BJ (cell line): ENCODE measurements at regions not wholly inside any gene's neighbourhood (a gene's known extent, or its start where the extent isn't known, plus 50 kb on each side); places are given as distances from the start of the nearest gene placed in this dataset.

Experiments
- CTCF ChIA-PET: fragments of 350-600 bp; formaldehyde crosslinking; extraction: SDS; loops from one replicate; lab custom pipeline; 2021; ENCODE audit warnings: antibody characterized with exemption, inconsistent platforms; lab: Yijun Ruan, JAX
- POLR2A ChIA-PET: fragments of 300-600 bp; sonication (Branson Sonifier 250); formaldehyde crosslinking; extraction: SDS; loops from one replicate; lab custom pipeline; 2021; ENCODE audit warnings: antibody characterized with exemption; lab: Charles Lee
- DNase-seq: peaks from one replicate; pipeline ENCODE4 v3.0.0-alpha.2; 2011; ENCODE audit warnings: low read depth
- H3K27me3 ChIP-seq: 2 replicates; pipeline ENCODE4 v1.6.0; 2011; ENCODE audit warnings: low read length; ENCODE audit not compliant: control insufficient read depth, insufficient read depth
- H3K36me3 ChIP-seq: 2 replicates; pipeline ENCODE4 v1.5.1; 2011; ENCODE audit warnings: low read length; ENCODE audit not compliant: control insufficient read depth, insufficient read depth
- H3K4me3 ChIP-seq: 2 replicates; pipeline ENCODE4 v1.5.1; 2011; ENCODE audit warnings: low read depth, mild to moderate bottlenecking, control low read depth, low read length
- TF ChIP-seq, protein P1 (sequence below): IDR thresholded peaks from 2 replicates; pipeline ENCODE4 v1.5.1; 2011; ENCODE audit warnings: low read depth, mild to moderate bottlenecking, control low read depth, inconsistent platforms, low read length, moderate library complexity; ENCODE audit not compliant: insufficient read depth

DNA sequence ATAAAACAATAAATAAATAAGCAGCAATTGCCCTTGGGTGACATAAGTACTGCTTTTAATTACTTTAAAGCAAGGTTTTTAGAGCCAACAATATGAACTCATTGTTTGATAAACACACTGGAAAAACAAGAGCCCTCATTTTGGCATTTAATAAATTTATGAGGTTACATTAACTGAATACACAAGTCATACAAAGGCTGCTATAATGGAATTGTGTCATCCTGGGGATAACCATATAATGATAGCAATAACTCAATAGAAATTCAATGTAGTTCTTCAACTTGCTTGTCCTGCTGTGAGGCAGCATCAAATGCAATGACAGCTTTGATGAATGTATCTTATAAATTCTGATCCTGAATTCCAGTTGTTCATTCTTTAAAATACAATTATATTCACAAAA is 1512.5 kb downstream of the STIM2 start:
- H3K36me3 ChIP-seq = no peaks in the 10 kb centered on the region
- TF ChIP-seq, protein P1, sequence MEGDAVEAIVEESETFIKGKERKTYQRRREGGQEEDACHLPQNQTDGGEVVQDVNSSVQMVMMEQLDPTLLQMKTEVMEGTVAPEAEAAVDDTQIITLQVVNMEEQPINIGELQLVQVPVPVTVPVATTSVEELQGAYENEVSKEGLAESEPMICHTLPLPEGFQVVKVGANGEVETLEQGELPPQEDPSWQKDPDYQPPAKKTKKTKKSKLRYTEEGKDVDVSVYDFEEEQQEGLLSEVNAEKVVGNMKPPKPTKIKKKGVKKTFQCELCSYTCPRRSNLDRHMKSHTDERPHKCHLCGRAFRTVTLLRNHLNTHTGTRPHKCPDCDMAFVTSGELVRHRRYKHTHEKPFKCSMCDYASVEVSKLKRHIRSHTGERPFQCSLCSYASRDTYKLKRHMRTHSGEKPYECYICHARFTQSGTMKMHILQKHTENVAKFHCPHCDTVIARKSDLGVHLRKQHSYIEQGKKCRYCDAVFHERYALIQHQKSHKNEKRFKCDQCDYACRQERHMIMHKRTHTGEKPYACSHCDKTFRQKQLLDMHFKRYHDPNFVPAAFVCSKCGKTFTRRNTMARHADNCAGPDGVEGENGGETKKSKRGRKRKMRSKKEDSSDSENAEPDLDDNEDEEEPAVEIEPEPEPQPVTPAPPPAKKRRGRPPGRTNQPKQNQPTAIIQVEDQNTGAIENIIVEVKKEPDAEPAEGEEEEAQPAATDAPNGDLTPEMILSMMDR = no peak
- ChIA-PET POLR2A (no interaction called here), CTCF (no interaction called here)
- H3K4me3 ChIP-seq = no peak overlapping the region
- no peaks in the 10 kb centered on the region for H3K27me3 ChIP-seq
- DNase-seq = no peak

DNA sequence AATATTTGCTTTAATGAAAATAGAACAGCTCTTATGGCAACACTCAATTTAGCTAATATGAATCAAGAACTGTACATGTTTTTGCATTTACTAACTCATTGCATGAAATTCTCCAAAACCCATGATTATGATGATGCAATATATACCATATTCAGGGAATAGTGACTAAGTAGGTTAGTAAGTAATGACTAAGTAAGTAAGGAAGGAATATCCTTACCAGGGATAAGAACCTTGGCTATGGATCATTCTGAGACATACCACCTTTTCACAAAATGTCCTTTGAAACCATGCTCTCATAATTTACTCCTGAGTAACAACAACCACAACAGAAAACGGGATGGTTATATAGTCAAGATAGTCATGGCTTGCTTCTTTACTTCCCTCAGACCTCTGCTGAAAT is 1513.0 kb downstream of the STIM2 start:
- TF ChIP-seq, protein P1 = no peak
- POLR2A ChIA-PET = no interaction called here
- Histone ChIP-seq H3K36me3 (no peaks in the 10 kb centered on the region), H3K27me3 (no peaks in the 10 kb centered on the region), H3K4me3 (no peak overlapping the region)
- CTCF ChIA-PET = no interaction called here
- DNase-seq = peak; percentile 21

DNA sequence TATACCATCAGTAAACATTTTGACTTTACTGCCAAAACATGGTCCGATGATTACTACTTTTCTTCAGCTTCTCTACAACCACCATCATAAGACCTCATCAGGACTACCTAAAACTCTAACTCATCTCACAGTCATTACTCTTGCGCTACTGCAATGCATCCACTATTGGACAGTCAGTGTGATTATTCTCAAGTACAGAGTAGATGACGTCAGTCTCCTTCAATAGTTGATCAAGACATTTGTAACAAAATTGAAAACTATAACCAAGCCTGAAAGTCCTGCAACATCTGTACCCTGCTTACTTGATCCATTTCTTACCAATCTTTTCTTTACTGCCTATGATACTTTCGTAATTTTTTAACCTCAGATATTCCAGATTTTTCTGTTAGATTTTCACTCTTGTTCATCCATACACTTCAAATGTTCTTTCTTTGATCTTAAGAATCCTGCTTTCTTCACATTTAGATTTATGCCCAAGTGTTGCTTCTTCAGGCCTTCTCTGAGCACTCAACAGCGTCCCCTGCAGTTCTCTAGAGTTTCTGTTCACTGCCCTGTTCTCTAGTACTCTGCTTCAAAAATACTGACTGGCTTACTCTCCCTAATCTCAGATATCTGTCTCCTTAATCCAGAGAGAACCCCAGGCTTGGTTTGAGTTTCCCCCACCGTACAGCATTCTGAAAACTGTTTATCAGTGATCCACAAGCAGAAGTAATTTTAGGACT is 1517.6 kb downstream of the STIM2 start:
- TF ChIP-seq, protein P1 = peak; percentile 41
- DNase-seq = no peak
- ChIA-PET CTCF (no interaction called here), POLR2A (interaction anchor here (0.6 kb wide), 1 partner anchor 26 kb away, joined by 3 read pairs; no protein-coding TSS in a partner anchor)
- Histone ChIP-seq H3K27me3 (no peaks in the 10 kb centered on the region), H3K36me3 (no peaks in the 10 kb centered on the region), H3K4me3 (no peak overlapping the region)

DNA sequence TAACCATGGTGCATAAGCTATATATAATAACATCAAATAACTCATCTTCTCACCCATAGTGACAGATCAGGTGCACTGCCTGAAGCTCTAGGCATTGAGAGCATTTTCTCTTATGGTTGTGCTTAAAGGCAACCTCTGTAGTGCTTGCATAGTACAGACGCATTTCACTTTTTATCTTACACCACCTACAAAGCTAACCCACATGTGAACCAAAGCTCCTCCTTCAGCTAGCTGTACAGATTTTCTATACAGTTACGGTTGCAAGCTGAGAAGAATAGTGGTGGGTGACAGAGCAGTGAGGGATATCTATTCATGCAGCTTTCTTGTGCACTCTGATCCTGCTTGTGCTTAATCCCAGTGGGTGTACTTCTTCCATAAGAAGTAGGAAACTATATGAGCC is 1525.2 kb downstream of the STIM2 start:
- ChIA-PET CTCF (interaction anchor here (0.6 to 0.9 kb wide), 2 partner anchors 13 to 185 kb away, joined by 3 read pairs; no protein-coding TSS in a partner anchor), POLR2A (no interaction called here)
- no peak for DNase-seq
- TF ChIP-seq, protein P1 = no peak
- Histone ChIP-seq H3K27me3 (no peaks in the 10 kb centered on the region), H3K36me3 (no peaks in the 10 kb centered on the region), H3K4me3 (no peak overlapping the region)

DNA sequence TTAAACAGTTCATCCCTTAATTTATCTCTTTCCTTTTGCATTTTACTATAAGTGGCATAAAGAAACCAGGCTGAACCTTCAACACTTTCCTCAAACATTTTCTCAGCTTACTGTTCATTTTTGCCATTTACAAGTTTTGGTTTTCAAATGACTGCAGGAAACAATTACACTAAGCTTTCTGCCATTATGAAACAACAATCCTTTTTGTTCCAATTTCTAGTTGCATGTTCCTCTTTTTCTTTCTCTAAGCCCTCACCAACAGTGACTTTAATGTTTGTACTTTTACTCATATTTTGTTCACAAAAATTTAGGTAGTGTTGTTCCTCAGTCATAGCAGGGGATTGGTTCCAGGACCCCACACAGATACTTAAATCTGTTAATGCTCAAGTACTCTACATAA is 1526.1 kb downstream of the STIM2 start:
- CTCF ChIA-PET = interaction anchor here (0.7 kb wide), 1 partner anchor 284 kb away, joined by 3 read pairs; no protein-coding TSS in a partner anchor
- TF ChIP-seq, protein P1 = no peak
- Histone ChIP-seq H3K4me3 (no peak overlapping the region), H3K36me3 (no peaks in the 10 kb centered on the region), H3K27me3 (no peaks in the 10 kb centered on the region)
- no peak for DNase-seq
- POLR2A ChIA-PET = no interaction called here
